H1 (cell line): ENCODE measurements at regions not wholly inside any gene's neighbourhood (a gene's known extent, or its start where the extent isn't known, plus 50 kb on each side); places are given as distances from the start of the nearest gene placed in this dataset.

ENCODE experiments used
- CTCF ChIA-PET: fragments of 300-600 bp; sonication (Branson Sonifier 250); formaldehyde crosslinking; loops from one replicate; lab custom pipeline; 2021; ENCODE audit not compliant: partially characterized antibody; lab: Charles Lee
- POLR2A ChIA-PET: fragments of 300-600 bp; sonication (Branson Sonifier 250); formaldehyde crosslinking; loops from one replicate; lab custom pipeline; 2021; ENCODE audit warnings: inconsistent platforms; ENCODE audit not compliant: partially characterized antibody; lab: Charles Lee
- DNase-seq, 2 experiments: peaks; one replicate each; pipeline versions ENCODE4 v3.0.0 to v3.0.0-alpha.2; 2010 to 2022; ENCODE audit warnings: low spot score in 2 of 2, low read depth in 1 of 2, mixed read lengths in 1 of 2
- FAIRE-seq: peaks from 2 replicates; lab custom pipeline; 2011; peaks lifted over from hg19 to GRCh38; lab: Jason Lieb, UNC
- H2AFZ ChIP-seq: 2 replicates; pipeline ENCODE4 v1.8.1; 2012; ENCODE audit warnings: low read length, inconsistent platforms
- H2AK5ac ChIP-seq: 2 replicates; pipeline ENCODE4 v1.6.1; 2013; ENCODE audit warnings: low read depth, low read length
- H2BK120ac ChIP-seq: replicated peaks from 2 replicates; pipeline ENCODE3; 2013; ENCODE audit warnings: low read depth, low read length, inconsistent platforms
- H2BK12ac ChIP-seq: 2 replicates; pipeline ENCODE4 v1.6.1; 2013; ENCODE audit warnings: low read depth, low read length
- H2BK15ac ChIP-seq: 2 replicates; pipeline ENCODE4 v1.6.1; 2013; ENCODE audit warnings: low read length
- H2BK20ac ChIP-seq: 2 replicates; pipeline ENCODE4 v1.6.1; 2013; ENCODE audit warnings: low read length
- H2BK5ac ChIP-seq: 2 replicates; pipeline ENCODE4 v1.6.1; 2013; ENCODE audit warnings: low read depth, low read length
- H3K14ac ChIP-seq: 2 replicates; pipeline ENCODE4 v1.6.1; 2013; ENCODE audit warnings: inconsistent platforms; ENCODE audit not compliant: insufficient read length
- H3K18ac ChIP-seq: 2 replicates; pipeline ENCODE4 v1.6.1; 2013; ENCODE audit warnings: low read length; ENCODE audit errors: extremely low read depth
- H3K23ac ChIP-seq: 2 replicates; pipeline ENCODE4 v1.6.1; 2013; ENCODE audit warnings: inconsistent platforms; ENCODE audit not compliant: insufficient read length
- H3K23me2 ChIP-seq: 2 replicates; pipeline ENCODE4 v1.6.1; 2013; ENCODE audit warnings: low read depth, low read length
- H3K27ac ChIP-seq: 2 replicates; pipeline ENCODE4 v1.6.1; 2011; ENCODE audit warnings: low read depth, low read length, inconsistent platforms
- H3K27me3 ChIP-seq, 4 experiments: replicated peaks in 1 of 4; 1 replicate in 1 of 4; 2 replicates in 3 of 4; pipeline versions ENCODE4 v1.6.1 to v1.8.1; 2011 to 2013; ENCODE audit warnings: low read length in 3 of 4, mild to moderate bottlenecking in 3 of 4, inconsistent platforms in 2 of 4, mixed read lengths in 2 of 4, moderate library complexity in 1 of 4; ENCODE audit not compliant: control insufficient read depth in 3 of 4, insufficient read depth in 3 of 4; ENCODE audit errors: extremely low read depth in 1 of 4
- H3K36me3 ChIP-seq, 4 experiments: 2 replicates each; pipeline versions ENCODE4 v1.6.1 to v1.8.1; 2011 to 2013; ENCODE audit warnings: mild to moderate bottlenecking in 4 of 4, low read length in 3 of 4, moderate library complexity in 2 of 4, control low read depth in 1 of 4, inconsistent platforms in 1 of 4; ENCODE audit not compliant: insufficient read depth in 4 of 4, control insufficient read depth in 2 of 4
- H3K4ac ChIP-seq: replicated peaks from 2 replicates; pipeline ENCODE3; 2013; ENCODE audit warnings: low read length, low read depth, mixed read lengths, inconsistent platforms; ENCODE audit not compliant: insufficient read length
- H3K4me1 ChIP-seq, 4 experiments: replicated peaks in 1 of 4; 1 replicate in 1 of 4; 2 replicates in 3 of 4; pipeline versions ENCODE4 v1.6.1 to v1.8.1; 2011 to 2013; ENCODE audit warnings: low read length in 3 of 4, inconsistent platforms in 2 of 4, mixed read lengths in 1 of 4; ENCODE audit not compliant: insufficient read depth in 4 of 4, control insufficient read depth in 3 of 4
- H3K4me2 ChIP-seq, 2 experiments: 2 replicates each; pipeline versions ENCODE4 v1.6.1 to v1.8.1; 2011 to 2013; ENCODE audit warnings: low read depth in 2 of 2, low read length in 2 of 2, control low read depth in 1 of 2, inconsistent platforms in 1 of 2, mild to moderate bottlenecking in 1 of 2; ENCODE audit not compliant: insufficient read depth in 1 of 2
- H3K4me3 ChIP-seq, 4 experiments: fragments of 200-600, 300-600 bp in 1 of 4; sonication (generic), shearing (Covaris generic), sonication (Bioruptor Twin) in 1 of 4; 2 replicates each; pipeline versions ENCODE4 v1.5.1 to v1.8.1; 2011 to 2016; ENCODE audit warnings: low read length in 4 of 4, low read depth in 3 of 4, control low read depth in 2 of 4, inconsistent platforms in 2 of 4, mild to moderate bottlenecking in 2 of 4, mixed read lengths in 1 of 4, moderate library complexity in 1 of 4; ENCODE audit not compliant: insufficient read depth in 2 of 4; ENCODE audit errors: extremely low read depth in 1 of 4
- H3K56ac ChIP-seq: replicated peaks from 2 replicates; pipeline ENCODE3; 2013; ENCODE audit warnings: low read depth, mild to moderate bottlenecking, mixed read lengths, low read length, inconsistent platforms; ENCODE audit not compliant: insufficient read length
- H3K79me1 ChIP-seq: 2 replicates; pipeline ENCODE4 v1.6.1; 2013; ENCODE audit warnings: low read depth, low read length, control low read depth
- H3K79me2 ChIP-seq, 2 experiments: 2 replicates each; pipeline versions ENCODE4 v1.6.1 to v1.8.1; 2012 to 2013; ENCODE audit warnings: low read length in 2 of 2, mild to moderate bottlenecking in 2 of 2, inconsistent platforms in 1 of 2; ENCODE audit not compliant: insufficient read depth in 2 of 2, control insufficient read depth in 1 of 2
- H3K9ac ChIP-seq, 4 experiments: replicated peaks in 1 of 4; 1 replicate in 1 of 4; 2 replicates in 3 of 4; pipeline versions ENCODE4 v1.6.1 to v1.8.1; 2011 to 2013; ENCODE audit warnings: low read depth in 3 of 4, low read length in 3 of 4, control low read depth in 2 of 4, mild to moderate bottlenecking in 2 of 4, moderate library complexity in 2 of 4, inconsistent platforms in 1 of 4; ENCODE audit errors: extremely low read depth in 1 of 4
- H3K9me3 ChIP-seq, 2 experiments: 2 replicates each; pipeline versions ENCODE4 v1.6.1 to v1.8.1; 2012 to 2013; ENCODE audit warnings: mild to moderate bottlenecking in 2 of 2, moderate library complexity in 2 of 2, control low read depth in 1 of 2, inconsistent platforms in 1 of 2, low read depth in 1 of 2, low read length in 1 of 2, mixed read lengths in 1 of 2; ENCODE audit not compliant: insufficient read depth in 2 of 2
- H4K20me1 ChIP-seq, 2 experiments: replicated peaks in 1 of 2; 2 replicates each; pipeline versions ENCODE3 to v1.8.1; 2011 to 2013; ENCODE audit warnings: inconsistent platforms in 2 of 2, low read length in 2 of 2, mild to moderate bottlenecking in 1 of 2; ENCODE audit not compliant: insufficient read depth in 2 of 2, control insufficient read depth in 1 of 2
- H4K5ac ChIP-seq: 2 replicates; pipeline ENCODE4 v1.6.1; 2013; ENCODE audit warnings: low read length, low read depth, mixed read lengths, inconsistent platforms; ENCODE audit not compliant: insufficient read length
- H4K8ac ChIP-seq: 2 replicates; pipeline ENCODE4 v1.8.0; 2013; ENCODE audit warnings: mild to moderate bottlenecking, moderate library complexity, low read length, inconsistent platforms; ENCODE audit not compliant: insufficient read depth; ENCODE audit errors: extremely low read depth
- H4K91ac ChIP-seq: replicated peaks from 2 replicates; pipeline ENCODE3; 2013; ENCODE audit warnings: low read length, mixed read lengths, inconsistent platforms; ENCODE audit not compliant: insufficient read length
- BACH1 ChIP-seq: IDR thresholded peaks from 2 replicates; pipeline ENCODE4 v1.6.1; 2012; ENCODE audit warnings: low read length, improper control_type of control experiment
- BRCA1 ChIP-seq: IDR thresholded peaks from 2 replicates; pipeline ENCODE4 v1.6.1; 2012; ENCODE audit warnings: low read depth, low read length, improper control_type of control experiment
- CEBPB ChIP-seq: IDR thresholded peaks from 2 replicates; pipeline ENCODE4 v1.6.1; 2012; ENCODE audit warnings: low read depth, low read length
- CHD2 ChIP-seq: IDR thresholded peaks from 2 replicates; pipeline ENCODE4 v1.6.1; 2012; ENCODE audit warnings: low read length, improper control_type of control experiment
- CREB1 ChIP-seq: IDR thresholded peaks from 2 replicates; pipeline ENCODE4 v1.6.1; 2012; ENCODE audit warnings: inconsistent platforms
- HDAC6 ChIP-seq: IDR thresholded peaks from one replicate; pipeline ENCODE4 v1.7.1; 2012; ENCODE audit warnings: low read depth, mild to moderate bottlenecking, inconsistent platforms, low read length, moderate library complexity
- KDM5A ChIP-seq: fragments of 200-600 bp; IDR thresholded peaks from 2 replicates; pipeline ENCODE4 v1.7.1; 2012; ENCODE audit warnings: mild to moderate bottlenecking, low read length, inconsistent platforms, mixed read lengths
- MAFK ChIP-seq: IDR thresholded peaks from 2 replicates; pipeline ENCODE4 v1.6.1; 2012; ENCODE audit warnings: low read depth, mild to moderate bottlenecking, improper control_type of control experiment, low read length
- NANOG ChIP-seq: IDR thresholded peaks from 2 replicates; pipeline ENCODE4 v1.6.1; 2011; ENCODE audit warnings: low read length, low read depth, mild to moderate bottlenecking, inconsistent platforms; ENCODE audit not compliant: insufficient read depth, poor library complexity, severe bottlenecking
- NRF1 ChIP-seq: IDR thresholded peaks from 2 replicates; pipeline ENCODE4 v1.6.1; 2011; ENCODE audit warnings: mild to moderate bottlenecking, low read depth, low read length, improper control_type of control experiment
- POLR2A ChIP-seq, 2 experiments: IDR thresholded peaks; 1 replicate in 1 of 2; 2 replicates in 1 of 2; pipeline ENCODE4 v1.6.1; 2011; ENCODE audit warnings: low read depth in 2 of 2, low read length in 2 of 2, mild to moderate bottlenecking in 2 of 2; ENCODE audit errors: control extremely low read depth in 1 of 2
- POU5F1 ChIP-seq: IDR thresholded peaks from 2 replicates; pipeline ENCODE4 v1.6.1; 2011; ENCODE audit warnings: low read depth, mild to moderate bottlenecking, low read length, moderate library complexity
- RFX5 ChIP-seq: IDR thresholded peaks from 2 replicates; pipeline ENCODE4 v1.6.1; 2011; ENCODE audit warnings: low read depth, low read length, improper control_type of control experiment, borderline replicate concordance
- RXRA ChIP-seq: IDR thresholded peaks from 2 replicates; pipeline ENCODE4 v1.6.1; 2011; ENCODE audit warnings: low read depth, mild to moderate bottlenecking, low read length, moderate library complexity; ENCODE audit not compliant: insufficient read depth
- SIX5 ChIP-seq: IDR thresholded peaks from 2 replicates; pipeline ENCODE4 v1.6.1; 2011; ENCODE audit warnings: mild to moderate bottlenecking, low read depth, low read length
- SP4 ChIP-seq: IDR thresholded peaks from 2 replicates; pipeline ENCODE4 v1.6.1; 2012; ENCODE audit warnings: low read length, inconsistent platforms
- TAF1 ChIP-seq: IDR thresholded peaks from 2 replicates; pipeline ENCODE4 v1.6.1; 2011; ENCODE audit warnings: mild to moderate bottlenecking, low read depth, low read length
- TAF7 ChIP-seq: optimal IDR thresholded peaks from 2 replicates; pipeline ENCODE3; 2011; ENCODE audit warnings: low read depth, mild to moderate bottlenecking, inconsistent platforms, low read length, moderate library complexity, borderline replicate concordance

- TF ChIP-seq HDAC6 (no peak), TAF7 (no peak)
Observed at GRCh38 chr3:147816752-147817151, 407.6 kb downstream of the ZIC1 start (continued).

GRCh38 chr3:147832611-147833010, 423.4 kb downstream of the ZIC1 start:
- Histone ChIP-seq H3K18ac (no peak overlapping the region), H4K8ac (no peak overlapping the region), H3K56ac (no peak overlapping the region), H2BK15ac (no peak overlapping the region), H3K4me1 (no peaks in the 10 kb centered on the region), H3K79me1 (no peaks in the 10 kb centered on the region), H4K5ac (no peak overlapping the region), H3K23ac (no peak overlapping the region), H4K20me1 (no peaks in the 10 kb centered on the region), H4K91ac (no peak overlapping the region), H3K4ac (no peak overlapping the region), H2AFZ (no peak overlapping the region), H3K36me3 (no peaks in the 10 kb centered on the region), H2BK20ac (no peak overlapping the region), H2BK12ac (no peak overlapping the region), H3K9ac (no peak overlapping the region), H3K79me2 (no peaks in the 10 kb centered on the region), H3K23me2 (no peaks in the 10 kb centered on the region), H3K14ac (no peak overlapping the region), H3K9me3 (no peaks in the 10 kb centered on the region), H2BK5ac (no peak overlapping the region), H3K27me3 (no peaks in the 10 kb centered on the region), H3K27ac (no peak overlapping the region), H3K4me3 (no peak overlapping the region), H3K4me2 (no peak overlapping the region), H2BK120ac (no peak overlapping the region), H2AK5ac (no peak overlapping the region)
- TF ChIP-seq MAFK (no peak), TAF1 (no peak), CHD2 (no peak), NANOG (no peak), BACH1 (no peak), RFX5 (no peak), RXRA (no peak), POLR2A (IDR thresholded peaks at IDR 0.05; ENCODE audit: control extremely low read depth in 1 of 2, low read depth in 2 of 2, low read length in 2 of 2) (no peak), SIX5 (no peak), SP4 (no peak), NRF1 (no peak), POU5F1 (no peak), CREB1 (no peak), KDM5A (no peak), BRCA1 (no peak), CEBPB (no peak)
- DNase-seq (no peak), FAIRE-seq (no peak)
- POLR2A ChIA-PET: interaction anchor here (0.6 kb wide), 1 partner anchor 21 kb away, joined by 3 read pairs; no protein-coding TSS in a partner anchor
- CTCF ChIA-PET: no interaction called here
